Epidermal melanocyte (primary cell): ENCODE measurements at regions not wholly inside any gene's neighbourhood (a gene's known extent, or its start where the extent isn't known, plus 50 kb on each side); places are given as distances from the start of the nearest gene placed in this dataset.
"Not testable (repeated sequence)": the region's sequence is repeated elsewhere in the genome, so short reads cannot be mapped to it uniquely, and the experiment has no call there.

ENCODE experiments used
- DNase-seq: peaks from one replicate; pipeline ENCODE4 v3.0.0; 2011; ENCODE audit warnings: low spot score; ENCODE audit not compliant: insufficient read length

- DNase-seq = no peak
These were observed 114.1 kb upstream of the LPCAT1 start for GRCh38 chr5:1637639-1638481.

- no peak for DNase-seq
These were observed 113.3 kb upstream of the LPCAT1 start for GRCh38 chr5:1636981-1637638.

GRCh38 chr5:1636208-1636770 is 112.5 kb upstream of the LPCAT1 start:
- not testable (repeated sequence) for DNase-seq

- DNase-seq = not testable (repeated sequence)
These were observed 111.7 kb upstream of the LPCAT1 start for GRCh38 chr5:1635477-1635876.

- no peak for DNase-seq
These were observed 110.5 kb upstream of the LPCAT1 start for GRCh38 chr5:1634337-1634661.

- peak; percentile 86 for DNase-seq
These were observed 110.0 kb upstream of the LPCAT1 start for GRCh38 chr5:1633605-1634336.

GRCh38 chr5:1631004-1631403 is 107.2 kb upstream of the LPCAT1 start:
- DNase-seq = not testable (repeated sequence)

- not testable (repeated sequence) for DNase-seq
These were observed 102.6 kb upstream of the LPCAT1 start for GRCh38 chr5:1626397-1626796.

- DNase-seq = not testable (repeated sequence)
These were observed 95.8 kb upstream of the LPCAT1 start for GRCh38 chr5:1619531-1619930.

GRCh38 chr5:1618296-1618865 is 94.6 kb upstream of the LPCAT1 start:
- DNase-seq = not testable (repeated sequence)

- DNase-seq = not testable (repeated sequence)
These were observed 93.5 kb upstream of the LPCAT1 start for GRCh38 chr5:1617236-1617755.

- not testable (repeated sequence) for DNase-seq
These were observed 89.8 kb upstream of the LPCAT1 start for GRCh38 chr5:1613515-1613914.

- not testable (repeated sequence) for DNase-seq
These were observed 86.8 kb upstream of the LPCAT1 start for GRCh38 chr5:1610526-1610925.

- DNase-seq = not testable (repeated sequence)
These were observed 85.4 kb upstream of the LPCAT1 start for GRCh38 chr5:1609111-1609510.

- DNase-seq = not testable (repeated sequence)
These were observed 84.6 kb upstream of the LPCAT1 start for GRCh38 chr5:1608336-1608735.

GRCh38 chr5:1606951-1607350 is 83.2 kb upstream of the LPCAT1 start:
- not testable (repeated sequence) for DNase-seq

GRCh38 chr5:1603916-1604315 is 80.2 kb upstream of the LPCAT1 start:
- not testable (repeated sequence) for DNase-seq

GRCh38 chr5:1601565-1601964 is 77.8 kb upstream of the LPCAT1 start:
- DNase-seq = not testable (repeated sequence)

- not testable (repeated sequence) for DNase-seq
These were observed 75.4 kb upstream of the LPCAT1 start for GRCh38 chr5:1598950-1599737.

- not testable (repeated sequence) for DNase-seq
These were observed 73.3 kb upstream of the LPCAT1 start for GRCh38 chr5:1597093-1597473.
